HG02870 (cell line): ENCODE measurements at regions not wholly inside any gene's neighbourhood (a gene's known extent, or its start where the extent isn't known, plus 50 kb on each side); places are given as distances from the start of the nearest gene placed in this dataset.
"Not testable (repeated sequence)": the region's sequence is repeated elsewhere in the genome, so short reads cannot be mapped to it uniquely, and the experiment has no call there.

Experiments used
- ATAC-seq: cut with Tn5 transposase; IDR thresholded peaks from one replicate; pipeline ENCODE4 v1.9.1; 2021; ENCODE audit warnings: mild to moderate bottlenecking, moderate library complexity; ENCODE audit not compliant: unreplicated experiment

GRCh38 chr7:121745856-121746255 is 127.1 kb upstream of the PTPRZ1 start:
- no peak for ATAC-seq

GRCh38 chr7:121744877-121745276 is 128.1 kb upstream of the PTPRZ1 start:
- ATAC-seq, result no peak

GRCh38 chr7:121744319-121744718 is 128.6 kb upstream of the PTPRZ1 start:
- no peak for ATAC-seq

GRCh38 chr7:121741896-121742295 is 131.1 kb upstream of the PTPRZ1 start:
- no peak for ATAC-seq

GRCh38 chr7:121739465-121739864 is 133.5 kb upstream of the PTPRZ1 start:
- no peak for ATAC-seq

GRCh38 chr7:121730869-121731268 is 142.1 kb upstream of the PTPRZ1 start:
- no peak for ATAC-seq

GRCh38 chr7:121714559-121715303 is 158.2 kb upstream of the PTPRZ1 start:
- no peak for ATAC-seq

- not testable (repeated sequence) for ATAC-seq
Measured at GRCh38 chr7:121712961-121713360, 160.0 kb upstream of the PTPRZ1 start.

- ATAC-seq, result no peak
Measured at GRCh38 chr7:121697731-121698316, 175.1 kb upstream of the PTPRZ1 start.

- no peak for ATAC-seq
Measured at GRCh38 chr7:121696954-121697353, 176.0 kb upstream of the PTPRZ1 start.

GRCh38 chr7:121689749-121690148 is 183.2 kb upstream of the PTPRZ1 start:
- ATAC-seq, result no peak

- ATAC-seq, result no peak
Measured at GRCh38 chr7:121681700-121682099, 191.3 kb upstream of the PTPRZ1 start.

GRCh38 chr7:121676168-121676567 is 196.8 kb upstream of the PTPRZ1 start:
- no peak for ATAC-seq

GRCh38 chr7:121674455-121674854 is 198.5 kb upstream of the PTPRZ1 start:
- ATAC-seq, result not testable (repeated sequence)

GRCh38 chr7:121669144-121669543 is 203.8 kb upstream of the PTPRZ1 start:
- ATAC-seq, result no peak

- no peak for ATAC-seq
Measured at GRCh38 chr7:121666306-121666705, 206.7 kb upstream of the PTPRZ1 start.

- no peak for ATAC-seq
Measured at GRCh38 chr7:121643320-121643719, 229.6 kb upstream of the PTPRZ1 start.

GRCh38 chr7:121639705-121640104 is 233.3 kb upstream of the PTPRZ1 start:
- no peak for ATAC-seq

GRCh38 chr7:121638286-121638685 is 234.7 kb upstream of the PTPRZ1 start:
- ATAC-seq, result no peak

GRCh38 chr7:121634356-121634755 is 238.2 kb upstream of the FAM3C start:
- no peak for ATAC-seq

GRCh38 chr7:121633186-121633585 is 237.1 kb upstream of the FAM3C start:
- no peak for ATAC-seq

GRCh38 chr7:121624958-121625357 is 228.8 kb upstream of the FAM3C start:
- no peak for ATAC-seq
